Right lobe of liver (tissue), 4 donors: ENCODE measurements at regions not wholly inside any gene's neighbourhood (a gene's known extent, or its start where the extent isn't known, plus 50 kb on each side); places are given as distances from the start of the nearest gene placed in this dataset.

Experiments
- CTCF ChIP-seq, 4 donors: fragments of 200-600 bp in 3 of 4; fragments of 450-650 bp in 1 of 4; IDR thresholded peaks; one replicate each; pipeline versions ENCODE4 v1.5.1 to v1.8.0; 2016 to 2022; ENCODE audit warnings: antibody characterized with exemption in 4 of 4, mild to moderate bottlenecking in 2 of 4
- POLR2A ChIP-seq: fragments of 450-650 bp; IDR thresholded peaks from one replicate; pipeline ENCODE4 v1.6.1; 2017; ENCODE audit warnings: antibody characterized with exemption, mild to moderate bottlenecking
- donor health status: DM: no; HTN: no; CAD: no.
- donor health status: DM: no; HTN: no; CAD: no.
- donor health status: DM: no; HTN: yes; CAD: no.

DNA sequence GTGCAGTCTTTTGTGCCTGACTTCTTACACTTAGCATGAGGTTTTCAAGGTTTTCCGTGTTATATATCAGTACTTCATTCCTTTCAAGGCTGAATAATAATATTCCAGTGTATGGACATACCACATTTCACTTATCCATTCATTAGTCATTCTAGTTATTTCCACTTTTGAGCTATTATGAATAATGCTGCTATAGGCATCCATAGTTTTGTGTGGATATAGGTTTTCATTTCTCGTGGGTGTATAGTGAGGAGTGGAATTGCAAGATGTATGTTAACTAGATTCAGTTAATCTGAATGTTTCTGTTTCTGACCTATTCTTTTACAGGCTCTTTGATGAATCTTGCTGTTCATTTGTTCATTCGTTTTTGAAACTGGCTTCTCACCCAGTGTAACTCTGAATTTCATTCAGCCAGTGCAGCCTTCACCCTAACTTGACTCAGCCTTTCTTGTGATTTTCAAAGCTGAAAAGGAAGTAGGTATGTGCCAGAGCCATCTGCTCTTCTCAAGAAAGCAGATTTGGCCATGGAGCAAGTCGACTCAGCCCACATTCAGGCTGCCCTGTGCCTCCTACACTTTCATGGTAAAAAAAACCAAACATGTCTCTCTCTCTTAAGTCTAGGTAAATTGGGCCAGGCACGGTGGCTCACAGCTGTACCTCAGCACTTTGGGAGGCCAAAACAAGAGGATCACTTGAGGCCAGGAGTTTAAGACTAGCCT is 56.3 kb upstream of the NOCT start:
- no peak for TF ChIP-seq POLR2A
- TF ChIP-seq CTCF (IDR thresholded peaks at IDR 0.05), result no peak
